ENCODE measurements at regions not wholly inside any gene's neighbourhood (a gene's known extent, or its start where the extent isn't known, plus 50 kb on each side); places are given as distances from the start of the nearest gene placed in this dataset.

- H3K4me3 ChIP-seq (ENCODE audit: control insufficient read depth, low read depth, low read length): no peak overlapping the region
- TF ChIP-seq CTCF (conservative IDR thresholded peaks at IDR 0.05; ENCODE audit: control insufficient read depth, insufficient read depth, low read depth, low read length): no peak
- DNase-seq (ENCODE audit: low read depth): no peak
These were observed 689.8 kb downstream of the KCTD8 start for GRCh38 chr4:43758836-43759235.

- DNase-seq (ENCODE audit: low read depth): peak; percentile 2
- no peak for TF ChIP-seq CTCF (conservative IDR thresholded peaks at IDR 0.05; ENCODE audit: control insufficient read depth, insufficient read depth, low read depth, low read length)
- H3K4me3 ChIP-seq (ENCODE audit: control insufficient read depth, low read depth, low read length): no peak overlapping the region
These were observed 685.5 kb downstream of the KCTD8 start for GRCh38 chr4:43763029-43763610.

- DNase-seq (ENCODE audit: low read depth): no peak
- no peak for TF ChIP-seq CTCF (conservative IDR thresholded peaks at IDR 0.05; ENCODE audit: control insufficient read depth, insufficient read depth, low read depth, low read length)
- H3K4me3 ChIP-seq (ENCODE audit: control insufficient read depth, low read depth, low read length): no peak overlapping the region
These were observed 683.1 kb downstream of the KCTD8 start for GRCh38 chr4:43765514-43765913.

- DNase-seq (ENCODE audit: low read depth): no peak
- no peak for TF ChIP-seq CTCF (conservative IDR thresholded peaks at IDR 0.05; ENCODE audit: control insufficient read depth, insufficient read depth, low read depth, low read length)
- no peak overlapping the region for H3K4me3 ChIP-seq (ENCODE audit: control insufficient read depth, low read depth, low read length)
These were observed 682.0 kb downstream of the KCTD8 start for GRCh38 chr4:43766648-43767047.

- DNase-seq (ENCODE audit: low read depth): peak; percentile 3
- TF ChIP-seq CTCF (conservative IDR thresholded peaks at IDR 0.05; ENCODE audit: control insufficient read depth, insufficient read depth, low read depth, low read length): peak; percentile 14
- H3K4me3 ChIP-seq (ENCODE audit: control insufficient read depth, low read depth, low read length): no peak overlapping the region
These were observed 672.2 kb downstream of the KCTD8 start for GRCh38 chr4:43776371-43776770.

- no peak for TF ChIP-seq CTCF (conservative IDR thresholded peaks at IDR 0.05; ENCODE audit: control insufficient read depth, insufficient read depth, low read depth, low read length)
- no peak for DNase-seq (ENCODE audit: low read depth)
- no peak overlapping the region for H3K4me3 ChIP-seq (ENCODE audit: control insufficient read depth, low read depth, low read length)
These were observed 670.3 kb downstream of the KCTD8 start for GRCh38 chr4:43778187-43778915.
